Hindlimb muscle (tissue), 1 donor: ENCODE measurements at regions not wholly inside any gene's neighbourhood (a gene's known extent, or its start where the extent isn't known, plus 50 kb on each side); places are given as distances from the start of the nearest gene placed in this dataset.
"Not testable (repeated sequence)": the region's sequence is repeated elsewhere in the genome, so short reads cannot be mapped to it uniquely, and the experiment has no call there.

ENCODE experiments used
- DNase-seq: peaks from one replicate; pipeline ENCODE4 v3.0.0-alpha.2; 2013

GRCh38 chr14:106291626-106292025, 765.2 kb downstream of the TMEM121 start:
- DNase-seq = no peak

DNA sequence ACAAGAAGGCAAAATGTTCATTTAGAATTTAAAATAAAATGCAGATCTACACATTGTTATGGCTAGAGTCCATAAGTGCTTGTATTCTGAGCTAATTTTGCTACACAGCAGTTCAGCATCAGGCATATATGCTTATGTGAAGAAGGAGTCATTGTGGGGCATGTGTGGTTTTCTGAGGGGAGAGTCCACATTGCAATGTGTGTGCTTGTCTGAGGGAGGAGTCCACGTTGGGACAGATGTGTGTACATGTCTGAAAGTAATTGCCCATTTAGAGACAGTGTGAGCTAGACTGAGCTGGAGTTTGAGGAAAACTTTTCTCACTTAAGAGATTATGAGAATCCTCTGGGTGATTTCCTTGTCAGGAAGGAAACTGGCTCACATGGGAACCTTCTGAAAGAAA, 767.9 kb downstream of the TMEM121 start:
- DNase-seq = no peak

DNA sequence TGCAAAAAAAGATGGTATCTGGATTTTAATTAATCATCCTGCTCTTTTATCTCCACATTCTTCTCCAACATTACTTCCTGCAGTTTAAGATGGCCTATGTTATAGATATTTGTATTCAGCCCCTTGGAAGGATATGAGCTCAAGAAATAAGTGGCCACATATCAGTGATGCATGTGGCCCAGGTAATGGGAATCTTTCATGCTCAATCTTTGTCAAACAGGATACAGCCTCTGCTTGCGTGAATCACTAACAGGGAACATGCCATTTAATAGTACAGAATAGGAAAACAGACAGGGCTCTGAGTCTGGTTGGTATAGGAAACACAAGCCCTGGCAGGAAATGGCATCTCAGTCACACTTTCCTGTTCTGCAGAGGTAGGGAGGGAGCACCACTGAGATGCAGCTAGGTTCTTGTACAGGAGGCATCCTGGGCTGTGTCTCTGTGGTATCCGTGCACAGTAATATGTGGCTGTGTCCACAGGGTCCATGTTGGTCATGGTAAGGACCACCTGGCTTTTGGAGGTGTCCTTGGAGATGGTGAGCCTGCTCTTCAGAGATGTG, 774.6 kb downstream of the TMEM121 start:
- DNase-seq = not testable (repeated sequence)

- DNase-seq = not testable (repeated sequence)
Measured at GRCh38 chr14:106301609-106302008, 775.2 kb downstream of the TMEM121 start.

- no peak for DNase-seq
Measured at GRCh38 chr14:106302661-106303060, 776.3 kb downstream of the TMEM121 start.

- DNase-seq = no peak
Measured at GRCh38 chr14:106304271-106304670, 777.9 kb downstream of the TMEM121 start.

DNA sequence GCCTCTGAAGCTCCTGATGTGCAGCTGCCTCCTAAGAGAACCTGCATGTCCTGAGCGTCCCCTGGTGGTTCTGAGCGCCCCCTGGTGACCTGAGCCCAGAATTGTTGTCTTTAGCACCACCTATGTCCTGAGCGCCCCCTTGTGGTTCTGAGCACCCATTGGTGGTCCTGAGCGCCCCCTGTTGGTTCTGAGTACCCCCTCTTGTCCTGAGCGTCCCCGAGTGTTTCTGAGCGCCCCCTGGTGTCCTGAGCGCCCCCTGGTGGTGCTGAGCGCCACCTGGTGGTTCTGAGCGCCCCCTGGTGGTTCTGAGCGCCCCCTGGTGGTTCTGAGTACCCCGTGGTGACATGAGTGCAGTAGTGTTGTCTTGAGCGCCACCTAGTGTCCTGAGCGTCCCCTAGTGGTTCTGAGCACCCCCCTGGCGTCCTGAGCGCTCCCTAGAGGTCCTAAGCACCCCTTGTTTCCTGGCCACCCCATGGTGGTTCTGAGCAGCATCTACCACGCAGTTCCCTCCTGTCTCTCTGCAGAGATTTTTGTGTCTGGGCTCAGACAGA, 782.5 kb downstream of the TMEM121 start:
- no peak for DNase-seq

DNA sequence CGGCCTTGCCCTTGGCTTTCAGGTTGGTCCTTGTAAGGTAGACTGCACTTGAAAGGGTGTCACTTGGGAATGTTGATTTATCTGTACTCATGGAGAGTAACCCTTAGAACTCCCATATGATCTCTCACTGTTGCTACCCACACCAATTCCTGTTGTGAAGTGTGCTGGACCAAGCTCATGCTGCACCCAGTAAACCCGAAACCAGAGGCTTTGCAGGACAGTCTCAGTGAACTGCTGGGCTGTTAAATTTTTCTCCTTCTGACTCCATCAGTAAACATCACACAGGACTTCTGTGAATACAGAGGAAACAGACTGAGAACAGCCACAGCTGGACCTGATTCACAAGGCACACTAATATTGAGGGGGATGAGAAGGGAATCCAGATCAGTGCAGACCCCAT, 783.0 kb downstream of the TMEM121 start:
- DNase-seq = no peak

DNA sequence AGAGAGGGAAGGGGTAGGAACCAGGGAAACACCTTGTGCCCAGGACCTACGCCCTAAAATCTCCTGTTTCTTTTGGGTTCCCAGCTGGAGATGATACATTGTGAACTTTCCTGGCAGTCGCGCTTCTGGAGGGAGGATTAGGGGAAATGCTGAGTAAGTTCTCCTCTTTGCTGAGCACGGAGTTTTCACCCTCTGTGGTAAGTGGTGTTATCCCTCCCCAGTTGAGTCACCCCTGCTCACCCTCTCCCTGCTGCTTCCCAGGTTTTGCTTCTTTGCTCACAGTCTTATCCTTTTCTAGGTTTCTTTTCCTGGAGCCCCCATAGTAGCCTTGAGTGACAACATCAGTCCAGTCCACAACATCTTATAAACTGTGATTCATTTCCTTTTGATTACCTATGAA, 789.1 kb downstream of the TMEM121 start:
- no peak for DNase-seq

DNA sequence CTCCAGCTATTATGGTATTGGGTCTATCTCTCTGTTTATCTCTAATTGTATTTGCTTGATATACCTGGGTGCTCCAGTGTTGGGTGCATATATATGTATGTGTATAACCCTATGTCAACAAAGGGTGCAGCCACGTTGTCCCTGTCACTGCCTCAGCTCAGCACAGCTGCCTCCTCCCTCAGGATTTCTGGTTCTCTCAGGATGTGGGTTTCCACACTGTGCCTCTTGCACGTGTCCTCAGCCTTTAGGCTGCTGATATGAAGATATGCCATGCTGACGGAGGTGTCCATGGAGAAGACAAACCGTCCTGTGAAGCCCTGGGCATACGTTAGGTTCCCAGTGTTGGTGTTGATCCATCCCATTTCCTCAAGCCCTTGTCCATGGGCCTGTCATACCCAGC, 791.2 kb downstream of the TMEM121 start:
- DNase-seq = no peak

DNA sequence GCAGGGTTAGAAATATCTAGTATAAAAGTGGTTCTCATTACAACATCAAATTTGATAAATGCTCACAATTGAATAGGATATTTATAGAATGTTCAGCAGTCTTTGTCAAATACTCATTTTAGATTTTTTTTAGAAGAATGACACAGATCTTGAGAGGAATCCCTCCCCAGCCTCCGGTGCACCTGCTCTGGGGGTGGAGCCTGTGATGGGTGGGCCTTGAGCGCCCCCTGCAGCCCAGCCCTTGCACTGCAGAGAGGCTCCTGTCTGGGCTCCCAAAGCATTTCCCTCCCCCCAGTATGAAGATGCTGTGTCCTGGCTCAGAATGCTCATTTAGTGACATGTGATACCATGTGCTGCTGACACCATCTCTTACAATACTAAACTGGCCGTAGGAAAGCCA, 792.3 kb downstream of the TMEM121 start:
- DNase-seq = no peak

DNA sequence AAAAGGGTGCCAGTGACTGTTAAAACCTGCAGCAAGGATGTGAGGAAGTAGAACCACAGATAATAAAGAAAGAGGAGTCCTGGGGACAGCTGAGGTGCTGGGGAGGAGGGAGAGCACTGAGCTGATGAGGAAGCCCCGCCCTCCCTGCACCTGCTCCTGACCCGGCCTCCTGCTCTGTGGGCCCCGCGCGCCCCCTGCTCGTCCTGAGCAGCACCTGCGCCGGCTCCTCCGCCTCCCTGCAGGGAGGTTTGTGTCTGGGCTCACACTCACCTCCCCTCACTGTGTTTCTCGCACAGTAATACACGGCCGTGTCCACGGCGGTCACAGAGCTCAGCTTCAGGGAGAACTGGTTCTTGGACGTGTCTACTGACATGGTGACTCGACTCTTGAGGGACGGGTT, 797.6 kb downstream of the TMEM121 start:
- DNase-seq = not testable (repeated sequence)

DNA sequence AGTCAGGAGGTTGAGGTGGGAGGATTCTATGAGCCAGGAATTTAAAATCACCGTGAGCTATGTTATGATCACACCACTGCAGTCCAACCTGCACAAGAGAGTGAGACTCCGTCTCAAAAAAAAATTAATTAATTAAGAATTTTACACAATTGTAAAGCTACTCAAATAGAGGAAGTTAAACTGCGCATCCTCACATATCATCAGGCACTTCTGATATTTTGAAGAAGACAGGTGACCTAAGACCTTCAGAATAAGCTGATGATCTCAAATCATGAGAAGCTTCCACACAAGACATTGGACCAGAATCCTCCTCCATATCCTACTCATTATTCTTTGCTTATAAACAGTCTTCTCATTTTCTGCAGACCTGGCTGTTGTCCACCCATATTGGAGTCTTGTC, 800.9 kb downstream of the TMEM121 start:
- DNase-seq = no peak

GRCh38 chr14:106327702-106328353, 801.4 kb downstream of the TMEM121 start:
- DNase-seq = not testable (repeated sequence)

DNA sequence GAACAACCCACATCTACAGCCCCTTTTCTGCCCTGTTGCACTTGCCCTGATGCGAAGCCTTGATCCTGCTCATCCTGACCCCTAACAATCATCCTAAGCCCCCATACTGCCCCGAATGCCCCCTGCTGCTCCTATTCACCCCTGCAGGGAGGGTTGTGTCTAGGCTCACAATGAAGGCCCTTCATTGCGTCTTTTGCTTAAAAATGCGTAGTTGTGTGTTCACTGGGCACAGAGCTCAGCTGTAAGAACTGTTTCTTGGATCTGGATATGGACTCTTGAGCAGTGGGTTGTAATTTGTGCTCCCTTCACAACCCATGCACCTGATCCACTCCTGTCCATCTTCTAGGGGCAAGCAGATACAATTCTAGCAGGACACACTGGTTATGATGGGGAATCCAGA, 802.9 kb downstream of the TMEM121 start:
- DNase-seq = not testable (repeated sequence)

DNA sequence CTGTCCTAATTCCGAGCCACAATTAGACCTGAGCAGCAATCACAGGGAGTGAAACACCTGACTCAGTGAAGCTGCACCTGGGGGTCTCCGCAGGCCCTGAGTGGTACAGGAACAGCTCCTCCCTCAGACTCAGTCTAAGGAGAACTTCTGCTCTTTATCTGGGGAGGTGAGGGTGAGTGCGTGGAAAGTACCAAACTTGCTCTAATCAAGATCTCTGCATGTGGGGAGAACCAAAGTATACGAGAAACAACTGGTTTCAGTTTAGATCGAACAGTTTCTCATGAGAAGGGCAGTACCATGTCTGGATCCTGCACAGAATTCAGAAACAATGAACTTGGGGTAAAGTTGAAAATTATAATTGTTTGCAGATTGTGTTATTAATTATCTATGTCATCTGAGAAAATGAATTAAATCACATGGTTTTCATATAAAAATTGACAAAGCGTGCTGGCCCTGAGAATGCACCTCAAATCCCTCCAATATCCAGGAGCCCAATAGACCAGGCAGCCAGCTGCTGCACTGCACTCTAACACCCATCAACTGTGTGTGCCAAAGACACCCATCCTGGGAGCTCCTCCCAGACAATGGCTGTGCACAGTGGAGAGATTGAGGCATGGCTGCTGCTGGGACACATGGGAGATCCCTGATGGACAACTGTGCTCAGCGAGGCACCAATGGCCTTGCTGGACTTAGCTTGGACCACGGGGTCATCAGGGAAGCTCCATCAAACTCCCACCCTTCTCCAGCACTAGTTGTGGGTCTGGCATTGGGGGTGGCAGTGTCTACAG, 803.8 kb downstream of the TMEM121 start:
- not testable (repeated sequence) for DNase-seq

GRCh38 chr14:106334428-106335109, 808.2 kb downstream of the TMEM121 start:
- DNase-seq = not testable (repeated sequence)

DNA sequence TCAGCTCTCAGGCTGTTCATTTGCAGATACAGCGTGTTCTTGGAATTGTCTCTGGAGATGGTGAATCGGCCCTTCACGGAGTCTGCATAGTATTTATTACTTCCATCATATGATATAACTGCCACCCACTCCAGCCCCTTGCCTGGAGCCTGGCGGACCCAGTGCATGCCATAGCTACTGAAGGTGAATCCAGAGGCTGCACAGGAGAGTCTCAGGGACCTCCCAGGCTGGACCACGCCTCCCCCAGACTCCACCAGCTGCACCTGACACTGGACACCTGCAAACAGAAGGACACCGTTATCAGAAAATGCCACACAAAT, 808.7 kb downstream of the TMEM121 start:
- not testable (repeated sequence) for DNase-seq

DNA sequence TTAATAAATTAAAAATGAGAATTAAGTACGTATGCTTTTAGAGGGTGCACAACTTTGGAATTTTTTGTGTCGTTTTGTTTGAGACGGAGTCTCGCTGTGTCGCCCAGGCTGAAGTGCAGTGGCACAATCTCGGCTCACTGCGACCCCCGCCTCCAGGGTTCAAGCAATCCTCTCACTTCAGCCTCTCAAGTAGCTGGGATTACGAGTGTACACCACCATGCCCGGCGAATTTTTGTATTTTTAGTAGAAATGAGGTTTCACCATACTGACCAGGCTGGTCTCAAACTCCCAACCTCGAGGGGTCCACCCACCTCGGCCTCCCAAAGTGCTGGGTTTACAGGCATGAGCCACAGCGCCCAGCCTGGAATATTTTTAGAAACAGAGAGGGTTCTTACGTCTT, 812.4 kb downstream of the TMEM121 start:
- not testable (repeated sequence) for DNase-seq

GRCh38 chr14:106340658-106341057, 814.3 kb downstream of the TMEM121 start:
- DNase-seq = not testable (repeated sequence)

GRCh38 chr14:106341161-106341560, 814.8 kb downstream of the TMEM121 start:
- not testable (repeated sequence) for DNase-seq

DNA sequence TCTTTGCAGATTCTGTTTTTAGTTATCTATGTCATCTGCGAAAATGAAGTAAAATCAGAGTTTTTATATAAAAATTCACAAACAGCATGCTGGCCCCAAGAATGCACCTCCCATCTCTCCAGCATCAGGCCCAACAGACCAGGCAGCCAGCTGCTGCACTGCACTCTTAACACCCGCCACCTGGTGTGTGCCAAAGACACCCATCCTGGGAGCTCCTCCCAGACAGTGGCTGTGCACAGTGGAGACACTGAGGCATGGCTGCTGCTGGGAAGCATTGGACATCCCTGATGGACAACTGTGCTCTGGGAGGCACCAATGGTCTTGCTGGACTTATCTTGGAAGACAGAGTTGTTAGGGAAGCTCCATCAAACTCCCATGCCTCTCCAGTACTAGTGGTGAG, 817.2 kb downstream of the TMEM121 start:
- DNase-seq = no peak

DNA sequence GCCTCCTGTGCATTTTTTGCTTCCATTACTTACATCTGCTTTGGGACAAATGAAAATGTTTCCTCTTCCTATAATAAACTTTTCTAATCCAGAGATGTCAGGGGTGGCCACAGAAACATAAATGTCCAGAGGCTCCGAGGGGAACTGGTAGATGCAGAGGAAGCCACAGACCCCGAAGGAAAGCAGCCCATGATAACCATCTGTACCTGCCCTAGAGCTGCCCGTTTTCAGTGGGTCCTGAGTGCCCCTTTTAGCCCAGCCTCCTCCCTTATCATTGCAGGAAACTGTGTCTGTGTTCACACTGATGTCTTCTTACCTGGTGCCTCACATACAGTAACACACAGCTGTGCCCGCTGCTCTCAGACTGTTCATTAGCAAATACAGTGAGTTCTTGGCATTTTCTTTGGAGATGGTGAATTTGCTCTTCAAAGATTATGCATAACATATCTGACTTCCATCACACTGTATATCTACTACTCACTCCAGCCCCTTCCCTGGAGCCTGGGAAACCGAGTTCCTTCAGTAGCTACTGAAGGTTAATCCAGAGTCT, 817.8 kb downstream of the TMEM121 start:
- not testable (repeated sequence) for DNase-seq
